Kidney (tissue), 13 donors: ENCODE measurements at regions not wholly inside any gene's neighbourhood (a gene's known extent, or its start where the extent isn't known, plus 50 kb on each side); places are given as distances from the start of the nearest gene placed in this dataset.

Source experiments
- DNase-seq, 5 donors: peaks; one replicate each; pipeline ENCODE4 v3.0.0-alpha.2; 2013 to 2020
- FAIRE-seq: peaks from 2 replicates; lab custom pipeline; 2012; peaks lifted over from hg19 to GRCh38; lab: Jason Lieb, UNC
- H3K27ac ChIP-seq, 2 donors: one replicate each; pipeline ENCODE4 v1.7.0; 2013; ENCODE audit warnings: low read depth in 2 of 2, low read length in 2 of 2, inconsistent platforms in 1 of 2
- H3K27me3 ChIP-seq: one replicate; pipeline ENCODE4 v1.7.1; 2013; ENCODE audit warnings: low read length, inconsistent platforms; ENCODE audit not compliant: control insufficient read depth, insufficient read depth
- H3K36me3 ChIP-seq, 3 donors: one replicate each; pipeline versions ENCODE4 v1.7.0 to v1.7.1; 2013; ENCODE audit warnings: low read length in 3 of 3, control low read depth in 1 of 3, inconsistent platforms in 1 of 3; ENCODE audit not compliant: insufficient read depth in 3 of 3, control insufficient read depth in 2 of 3
- H3K4me1 ChIP-seq, 3 donors: one replicate each; pipeline versions ENCODE4 v1.7.0 to v1.7.1; 2013; ENCODE audit warnings: low read length in 3 of 3, inconsistent platforms in 1 of 3, low read depth in 1 of 3; ENCODE audit not compliant: control insufficient read depth in 2 of 3, insufficient read depth in 2 of 3
- H3K4me3 ChIP-seq, 3 donors: one replicate each; pipeline versions ENCODE4 v1.7.0 to v1.8.1; 2013; ENCODE audit warnings: low read length in 3 of 3, control low read depth in 1 of 3, inconsistent platforms in 1 of 3
- H3K9ac ChIP-seq, 3 donors: one replicate each; pipeline versions ENCODE4 v1.7.0 to v1.7.1; 2013; ENCODE audit warnings: low read length in 3 of 3, control low read depth in 1 of 3, inconsistent platforms in 1 of 3
- H3K9me3 ChIP-seq, 3 donors: one replicate each; pipeline versions ENCODE4 v1.7.0 to v1.7.1; 2013; ENCODE audit warnings: low read length in 3 of 3, control low read depth in 1 of 3, inconsistent platforms in 1 of 3; ENCODE audit not compliant: control insufficient read depth in 2 of 3, insufficient read depth in 1 of 3
- CTCF ChIP-seq: IDR thresholded peaks from 3 replicates; pipeline ENCODE4 v1.5.1; 2012; ENCODE audit warnings: mild to moderate bottlenecking, moderate library complexity, borderline replicate concordance; ENCODE audit not compliant: insufficient read depth; ENCODE audit errors: extremely low read depth
- intact Hi-C: fragments of 100-400 bp; cut with DNase I; formaldehyde crosslinking; loops from one replicate; pipeline ENCODE4 v1.11.1; 2022
- donor health status: control.
- donor health status: control.
- donor health status: control.
- donor health status: control.
- donor health status: control.
- donor health status: DM: yes; HTN: yes; CAD: no.
- donor health status: Normal renal cell carcinoma (clear cell type).

DNA sequence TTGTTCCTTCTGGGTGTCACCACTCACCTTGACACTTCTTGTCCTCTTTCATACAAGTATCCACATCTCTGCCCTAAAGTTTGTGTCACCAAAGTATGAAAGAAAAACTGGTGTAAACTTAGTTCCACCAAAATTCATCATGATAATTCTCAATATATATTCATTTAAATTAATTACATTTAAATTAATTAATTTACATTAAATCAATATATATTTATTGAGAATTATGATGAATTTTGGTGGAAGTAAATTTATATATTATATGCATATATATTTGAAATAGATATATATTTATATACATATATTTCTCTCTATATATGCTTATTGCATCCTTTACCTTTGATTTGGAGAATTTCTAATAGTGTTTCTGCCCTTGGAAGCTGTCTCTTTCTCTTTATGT is 828.3 kb downstream of the PDCD6IP start:
- no peak overlapping the region for H3K27ac ChIP-seq
- no peak overlapping the region for H3K9ac ChIP-seq
- no peak for TF ChIP-seq CTCF
- DNase-seq, result no peak
- H3K36me3 ChIP-seq, result no peaks in the 10 kb centered on the region
- peak; percentile 68 for FAIRE-seq
- no peaks in the 10 kb centered on the region for H3K4me1 ChIP-seq
- H3K9me3 ChIP-seq, result no peaks in the 10 kb centered on the region
- no peak overlapping the region for H3K4me3 ChIP-seq
- intact Hi-C loops, result no loop called here
- no peaks in the 10 kb centered on the region for H3K27me3 ChIP-seq

DNA sequence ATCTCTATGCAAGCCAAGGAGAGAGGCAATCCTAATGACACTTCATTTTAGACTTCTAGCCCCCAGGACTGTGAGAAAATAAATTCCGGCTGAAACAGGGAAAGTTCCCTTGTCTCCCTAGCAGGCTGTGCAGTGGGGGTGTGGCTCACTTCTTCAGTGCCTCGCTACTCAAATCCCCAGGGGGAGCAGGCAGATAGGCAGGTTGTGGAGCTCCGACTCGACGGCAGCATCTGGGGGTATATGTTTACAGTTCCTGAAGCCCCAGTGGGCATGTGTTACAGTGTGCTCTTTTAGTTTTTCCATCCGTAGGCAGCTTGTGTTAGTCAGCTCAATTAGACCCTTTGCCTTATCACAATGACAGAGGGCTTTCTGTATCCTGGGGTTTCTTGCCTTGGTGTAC is 836.5 kb downstream of the PDCD6IP start:
- Histone ChIP-seq H3K27ac (no peak overlapping the region), H3K9ac (no peak overlapping the region), H3K4me3 (no peak overlapping the region), H3K4me1 (no peaks in the 10 kb centered on the region), H3K9me3 (no peaks in the 10 kb centered on the region), H3K36me3 (no peaks in the 10 kb centered on the region), H3K27me3 (no peaks in the 10 kb centered on the region)
- FAIRE-seq (no peak), DNase-seq (no peak)
- TF ChIP-seq CTCF, result no peak
- intact Hi-C loops, result no loop called here

DNA sequence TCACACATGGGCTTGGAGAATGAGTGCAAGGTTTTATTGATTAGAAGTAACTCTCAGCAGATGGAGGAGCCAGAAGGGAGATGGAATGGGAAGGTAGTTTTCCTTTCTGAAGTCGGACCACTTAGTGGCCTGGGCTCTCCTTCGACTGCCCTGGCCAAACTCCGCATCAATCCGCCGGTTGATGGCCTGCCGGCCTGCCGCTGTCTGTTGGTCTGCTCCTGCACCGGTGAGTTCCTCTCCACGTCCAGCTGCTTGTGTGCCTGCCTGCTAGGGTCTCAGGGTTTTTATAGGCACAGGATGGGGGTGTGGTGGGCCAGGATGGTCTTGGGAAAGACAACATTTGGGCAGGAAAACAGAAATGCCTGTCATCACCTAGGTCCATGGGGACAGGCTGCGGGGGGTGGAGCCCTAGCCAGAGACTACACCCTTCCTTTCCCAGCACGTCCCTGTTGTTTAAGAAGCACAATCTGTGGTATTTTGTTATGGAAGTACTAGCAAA is 837.0 kb downstream of the PDCD6IP start:
- Histone ChIP-seq H3K27ac (no peak overlapping the region), H3K4me1 (no peaks in the 10 kb centered on the region), H3K9me3 (no peaks in the 10 kb centered on the region), H3K27me3 (no peaks in the 10 kb centered on the region), H3K4me3 (no peak overlapping the region), H3K9ac (no peak overlapping the region), H3K36me3 (no peaks in the 10 kb centered on the region)
- TF ChIP-seq CTCF, result no peak
- FAIRE-seq (no peak), DNase-seq (peak in 1 of 5 donors; percentile 41)
- intact Hi-C loops, result no loop called here

DNA sequence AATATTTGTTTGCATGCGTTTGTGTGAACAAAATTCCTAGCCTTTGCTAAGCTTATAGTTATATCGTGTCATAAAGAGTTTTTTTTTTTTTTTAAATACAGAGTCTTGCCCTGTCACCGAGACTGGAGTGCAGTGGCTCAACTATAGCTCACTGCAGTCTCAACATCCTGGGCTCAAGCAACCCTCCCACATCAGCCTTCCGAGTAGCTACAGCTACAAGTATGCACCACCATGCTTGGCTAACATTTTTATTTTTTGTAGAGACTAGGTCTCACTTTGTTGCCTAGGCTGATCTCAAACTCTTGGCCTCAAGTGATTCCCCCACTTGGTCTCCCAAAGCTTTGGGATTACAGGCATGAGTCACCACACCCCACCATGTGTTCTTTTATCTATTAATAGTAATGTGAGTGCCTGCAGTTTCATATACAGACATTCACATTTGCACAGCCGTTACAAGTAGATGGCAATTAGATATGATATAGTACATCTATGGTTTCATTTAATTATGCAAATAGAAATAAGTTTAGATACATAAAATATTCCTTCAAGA is 848.6 kb downstream of the PDCD6IP start:
- no peak for FAIRE-seq
- H3K4me3 ChIP-seq, result no peak overlapping the region
- no peaks in the 10 kb centered on the region for H3K4me1 ChIP-seq
- H3K27me3 ChIP-seq, result no peaks in the 10 kb centered on the region
- no peak overlapping the region for H3K9ac ChIP-seq
- intact Hi-C loops, result no loop called here
- DNase-seq, result no peak
- no peaks in the 10 kb centered on the region for H3K9me3 ChIP-seq
- no peak overlapping the region for H3K27ac ChIP-seq
- TF ChIP-seq CTCF, result no peak
- H3K36me3 ChIP-seq, result no peaks in the 10 kb centered on the region
